Tibial nerve (tissue), 3 donors: ENCODE measurements at regions not wholly inside any gene's neighbourhood (a gene's known extent, or its start where the extent isn't known, plus 50 kb on each side); places are given as distances from the start of the nearest gene placed in this dataset.

Experiments
- CTCF ChIP-seq, 5 experiments: fragments of 200-600 bp in 3 of 5; fragments of 450-650 bp in 2 of 5; sonication (generic) in 3 of 5; IDR thresholded peaks; one replicate each; pipeline ENCODE4 v1.5.1; 2016 to 2019; ENCODE audit warnings: antibody characterized with exemption in 5 of 5, mild to moderate bottlenecking in 3 of 5, moderate library complexity in 2 of 5
- POLR2A ChIP-seq, 2 donors: fragments of 450-650 bp; IDR thresholded peaks; one replicate each; pipeline ENCODE4 v1.6.1; 2017; ENCODE audit warnings: antibody characterized with exemption in 2 of 2, mild to moderate bottlenecking in 2 of 2, moderate library complexity in 2 of 2

GRCh38 chr5:57386958-57387357 is 95.7 kb downstream of the ACTBL2 start:
- TF ChIP-seq CTCF (IDR thresholded peaks at IDR 0.05) (no peak), POLR2A (IDR thresholded peaks at IDR 0.05) (no peak)
